Thymus (tissue), 11 donors: ENCODE measurements at regions not wholly inside any gene's neighbourhood (a gene's known extent, or its start where the extent isn't known, plus 50 kb on each side); places are given as distances from the start of the nearest gene placed in this dataset.

Source experiments
- DNase-seq, 9 donors: peaks; one replicate each; pipeline ENCODE4 v3.0.0-alpha.2; 2013; ENCODE audit warnings: low spot score in 9 of 9, low read depth in 6 of 9, missing footprints in 1 of 9
- H3K27ac ChIP-seq, 2 donors: one replicate each; pipeline ENCODE4 v1.5.1; 2013; ENCODE audit warnings: control low read depth in 1 of 2, low read depth in 1 of 2, low read length in 1 of 2, mild to moderate bottlenecking in 1 of 2, moderate library complexity in 1 of 2
- H3K27me3 ChIP-seq, 2 donors: one replicate each; pipeline ENCODE4 v1.5.1; 2013; ENCODE audit warnings: low read length in 1 of 2; ENCODE audit not compliant: control insufficient read depth in 2 of 2, insufficient read depth in 1 of 2
- H3K36me3 ChIP-seq, 2 donors: one replicate each; pipeline ENCODE4 v1.5.1; 2013; ENCODE audit warnings: low read length in 1 of 2, mild to moderate bottlenecking in 1 of 2, moderate library complexity in 1 of 2; ENCODE audit not compliant: control insufficient read depth in 2 of 2, insufficient read depth in 2 of 2
- H3K4me1 ChIP-seq, 2 donors: one replicate each; pipeline ENCODE4 v1.5.1; 2013; ENCODE audit warnings: low read length in 2 of 2; ENCODE audit not compliant: control insufficient read depth in 2 of 2, insufficient read depth in 2 of 2
- H3K4me3 ChIP-seq, 2 donors: one replicate each; pipeline ENCODE4 v1.5.1; 2013; ENCODE audit warnings: low read length in 2 of 2, control low read depth in 1 of 2, mild to moderate bottlenecking in 1 of 2
- H3K9me3 ChIP-seq, 2 donors: one replicate each; pipeline ENCODE4 v1.5.1; 2013; ENCODE audit warnings: low read length in 1 of 2, mild to moderate bottlenecking in 1 of 2; ENCODE audit not compliant: control insufficient read depth in 2 of 2, insufficient read depth in 1 of 2
- WGBS: extraction: QIAGEN DNeasy Blood & Tissue Kit; methylation state at CpG from one replicate; pipeline ENCODE4 v1.1.7; 2013; 5-methylcytosine and 5-hydroxymethylcytosine counted together
- donor health status: healthy.

GRCh38 chr19:16000024-16000663 is 51.3 kb downstream of the OR10H4 start:
- Histone ChIP-seq H3K4me1 (peaks cover 5 to 6% of the 10 kb centered on the region in 2 donors), H3K9me3 (peaks cover 0 to 6% of the 10 kb centered on the region in 2 donors), H3K4me3 (no peak overlapping the region), H3K27ac (no peak overlapping the region), H3K27me3 (no peaks in the 10 kb centered on the region), H3K36me3 (no peaks in the 10 kb centered on the region)
- WGBS, result 86% methylated on average over 10 of the region's 10 CpGs
- DNase-seq, result no peak

- no peaks in the 10 kb centered on the region for H3K9me3 ChIP-seq
Measured at GRCh38 chr19:16001481-16002312, 52.9 kb downstream of the OR10H4 start.

GRCh38 chr19:16002406-16003384 is 53.9 kb downstream of the OR10H4 start:
- H3K27ac ChIP-seq, result no peak overlapping the region
- no peaks in the 10 kb centered on the region for H3K36me3 ChIP-seq
- no peaks in the 10 kb centered on the region for H3K9me3 ChIP-seq
- peaks cover 5 to 6% of the 10 kb centered on the region in 2 donors for H3K4me1 ChIP-seq
- H3K4me3 ChIP-seq, result peak overlapping the region; percentile 34 to 45
- 90% methylated on average over 11 of the region's 11 CpGs for WGBS
- H3K27me3 ChIP-seq, result no peaks in the 10 kb centered on the region
- no peak for DNase-seq

More at GRCh38 chr19:16001481-16002312, 52.9 kb downstream of the OR10H4 start:
- Histone ChIP-seq H3K4me1 (peaks cover 5 to 6% of the 10 kb centered on the region in 2 donors), H3K36me3 (no peaks in the 10 kb centered on the region), H3K27me3 (no peaks in the 10 kb centered on the region), H3K4me3 (peak overlapping the region; percentile 34 to 45), H3K27ac (no peak overlapping the region)
- peak; percentile 12 to 69 (median 22) for DNase-seq
- 39% methylated on average over 12 of the region's 12 CpGs for WGBS

- no peak overlapping the region for H3K27ac ChIP-seq
- H3K36me3 ChIP-seq, result no peaks in the 10 kb centered on the region
- no peak for DNase-seq
- no peak overlapping the region for H3K4me3 ChIP-seq
- H3K4me1 ChIP-seq, result peaks cover 5 to 6% of the 10 kb centered on the region in 2 donors
- no peaks in the 10 kb centered on the region for H3K27me3 ChIP-seq
- no peaks in the 10 kb centered on the region for H3K9me3 ChIP-seq
- WGBS, result 95% methylated on average over 3 of the region's 3 CpGs
Measured at GRCh38 chr19:16003391-16003790, 54.6 kb downstream of the OR10H4 start.

GRCh38 chr19:16005925-16006324 is 57.1 kb downstream of the OR10H4 start:
- DNase-seq, result no peak
- Histone ChIP-seq H3K4me3 (no peak overlapping the region), H3K4me1 (peaks cover 5 to 6% of the 10 kb centered on the region in 2 donors), H3K9me3 (no peaks in the 10 kb centered on the region), H3K27me3 (no peaks in the 10 kb centered on the region), H3K27ac (no peak overlapping the region), H3K36me3 (no peaks in the 10 kb centered on the region)
- WGBS, result 94% methylated on average over 3 of the region's 3 CpGs

- no peaks in the 10 kb centered on the region for H3K36me3 ChIP-seq
Measured at GRCh38 chr19:16012552-16012951, 63.7 kb upstream of the TPM4 start.

GRCh38 chr19:16013181-16013850 is 63.0 kb upstream of the TPM4 start:
- no peaks in the 10 kb centered on the region for H3K4me1 ChIP-seq
- H3K36me3 ChIP-seq, result no peaks in the 10 kb centered on the region
- WGBS, result 97% methylated on average over 11 of the region's 11 CpGs
- no peaks in the 10 kb centered on the region for H3K27me3 ChIP-seq
- no peaks in the 10 kb centered on the region for H3K9me3 ChIP-seq
- no peak overlapping the region for H3K27ac ChIP-seq
- H3K4me3 ChIP-seq, result no peak overlapping the region
- no peak for DNase-seq

More at GRCh38 chr19:16012552-16012951, 63.7 kb upstream of the TPM4 start:
- H3K4me3 ChIP-seq, result no peak overlapping the region
- H3K9me3 ChIP-seq, result no peaks in the 10 kb centered on the region
- WGBS, result 98% methylated on average over 4 of the region's 4 CpGs
- H3K4me1 ChIP-seq, result no peaks in the 10 kb centered on the region
- H3K27me3 ChIP-seq, result no peaks in the 10 kb centered on the region
- no peak for DNase-seq
- H3K27ac ChIP-seq, result no peak overlapping the region
